ENCODE measurements at regions not wholly inside any gene's neighbourhood (a gene's known extent, or its start where the extent isn't known, plus 50 kb on each side); places are given as distances from the start of the nearest gene placed in this dataset.
A peak's percentile ranks its signal among the peaks of the same experiment; 100 is the strongest.

- no peak for ATAC-seq (ENCODE audit: low FRiP score in 2 of 2)
- TF ChIP-seq POLR2AphosphoS5 (IDR thresholded peaks at IDR 0.05) (no peak), POLR2A (IDR thresholded peaks at IDR 0.05) (no peak), EP300 (IDR thresholded peaks at IDR 0.05) (no peak)
- TF ChIP-seq, protein P1, sequence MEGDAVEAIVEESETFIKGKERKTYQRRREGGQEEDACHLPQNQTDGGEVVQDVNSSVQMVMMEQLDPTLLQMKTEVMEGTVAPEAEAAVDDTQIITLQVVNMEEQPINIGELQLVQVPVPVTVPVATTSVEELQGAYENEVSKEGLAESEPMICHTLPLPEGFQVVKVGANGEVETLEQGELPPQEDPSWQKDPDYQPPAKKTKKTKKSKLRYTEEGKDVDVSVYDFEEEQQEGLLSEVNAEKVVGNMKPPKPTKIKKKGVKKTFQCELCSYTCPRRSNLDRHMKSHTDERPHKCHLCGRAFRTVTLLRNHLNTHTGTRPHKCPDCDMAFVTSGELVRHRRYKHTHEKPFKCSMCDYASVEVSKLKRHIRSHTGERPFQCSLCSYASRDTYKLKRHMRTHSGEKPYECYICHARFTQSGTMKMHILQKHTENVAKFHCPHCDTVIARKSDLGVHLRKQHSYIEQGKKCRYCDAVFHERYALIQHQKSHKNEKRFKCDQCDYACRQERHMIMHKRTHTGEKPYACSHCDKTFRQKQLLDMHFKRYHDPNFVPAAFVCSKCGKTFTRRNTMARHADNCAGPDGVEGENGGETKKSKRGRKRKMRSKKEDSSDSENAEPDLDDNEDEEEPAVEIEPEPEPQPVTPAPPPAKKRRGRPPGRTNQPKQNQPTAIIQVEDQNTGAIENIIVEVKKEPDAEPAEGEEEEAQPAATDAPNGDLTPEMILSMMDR (IDR thresholded peaks at IDR 0.05): no peak
- Histone ChIP-seq H3K9me3 (no peaks in the 10 kb centered on the region), H3K4me1 (no peaks in the 10 kb centered on the region), H3K36me3 (no peaks in the 10 kb centered on the region), H3K27me3 (no peaks in the 10 kb centered on the region), H3K4me3 (no peak overlapping the region), H3K27ac (no peak overlapping the region)
- no peak for DNase-seq
- WGBS, 2 donors: 87 to 90% methylated on average over 10 of the region's 10 CpGs
These were observed 130.5 kb upstream of the ANKRD30A start for GRCh38 chr10:36994886-36995285.

GRCh38 chr10:36989233-36989632 lies 136.2 kb upstream of the ANKRD30A start:
- TF ChIP-seq POLR2A (IDR thresholded peaks at IDR 0.05) (no peak), POLR2AphosphoS5 (IDR thresholded peaks at IDR 0.05) (no peak), EP300 (IDR thresholded peaks at IDR 0.05) (no peak)
- TF ChIP-seq, protein P1 (IDR thresholded peaks at IDR 0.05): no peak
- Histone ChIP-seq H3K27ac (no peak overlapping the region), H3K4me1 (no peaks in the 10 kb centered on the region), H3K9me3 (peaks cover 0 to 7% (median 0%) of the 10 kb centered on the region in 4 donors), H3K36me3 (no peaks in the 10 kb centered on the region), H3K4me3 (no peak overlapping the region), H3K27me3 (no peaks in the 10 kb centered on the region)
- WGBS, 2 donors: 94 to 100% methylated on average over 5 to 12 of the region's 12 CpGs
- ATAC-seq (ENCODE audit: low FRiP score in 2 of 2) (no peak), DNase-seq (peak in 1 of 2 donors; percentile 66)

DNA sequence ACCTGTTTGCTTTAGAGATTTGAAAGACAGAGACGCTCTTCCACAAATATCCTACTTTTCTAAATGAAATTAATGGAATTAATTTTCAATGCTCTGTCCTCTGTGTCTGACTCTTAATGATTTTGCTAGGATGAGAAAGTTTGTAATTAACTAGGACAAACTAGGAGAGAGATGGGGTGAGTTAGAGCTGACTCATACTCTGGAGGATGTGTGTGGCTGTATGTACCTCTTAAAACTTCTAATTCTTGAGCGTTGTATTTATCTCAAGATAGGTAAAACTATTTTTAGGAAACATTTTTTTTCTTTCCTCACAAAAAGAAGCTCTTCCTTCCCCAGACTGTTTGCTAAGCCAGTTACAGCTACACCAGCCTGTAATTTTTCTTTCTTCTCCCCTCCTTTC lies 178.8 kb upstream of the ANKRD30A start:
- no peak for TF ChIP-seq EP300 (IDR thresholded peaks at IDR 0.05)
- no peak for TF ChIP-seq POLR2A (IDR thresholded peaks at IDR 0.05)
- no peak for TF ChIP-seq POLR2AphosphoS5 (IDR thresholded peaks at IDR 0.05)
- TF ChIP-seq, protein P1 (IDR thresholded peaks at IDR 0.05): no peak
- WGBS, 2 donors: 69 to 71% methylated on average over 2 of the region's 2 CpGs

GRCh38 chr10:36943544-36943943 lies 181.9 kb upstream of the ANKRD30A start:
- DNase-seq (peak in 1 of 2 donors; percentile 25), ATAC-seq (ENCODE audit: low FRiP score in 2 of 2) (no peak)
- Histone ChIP-seq H3K9me3 (no peaks in the 10 kb centered on the region), H3K27ac (no peak overlapping the region), H3K36me3 (no peaks in the 10 kb centered on the region), H3K4me1 (no peaks in the 10 kb centered on the region), H3K27me3 (no peaks in the 10 kb centered on the region), H3K4me3 (no peak overlapping the region)
- WGBS, 2 donors: 61 to 66% methylated on average over 6 to 12 of the region's 12 CpGs
- no peak for TF ChIP-seq POLR2A (IDR thresholded peaks at IDR 0.05)
- TF ChIP-seq EP300 (IDR thresholded peaks at IDR 0.05): no peak
- no peak for TF ChIP-seq POLR2AphosphoS5 (IDR thresholded peaks at IDR 0.05)
- TF ChIP-seq, protein P1 (IDR thresholded peaks at IDR 0.05): no peak

More for the DNA sequence above, 178.8 kb upstream of the ANKRD30A start:
- ATAC-seq (ENCODE audit: low FRiP score in 2 of 2) (no peak), DNase-seq (no peak)
- no peak overlapping the region for H3K27ac ChIP-seq
- no peaks in the 10 kb centered on the region for H3K4me1 ChIP-seq
- H3K27me3 ChIP-seq: no peaks in the 10 kb centered on the region
- H3K9me3 ChIP-seq: no peaks in the 10 kb centered on the region
- H3K36me3 ChIP-seq: no peaks in the 10 kb centered on the region
- H3K4me3 ChIP-seq: no peak overlapping the region

DNA sequence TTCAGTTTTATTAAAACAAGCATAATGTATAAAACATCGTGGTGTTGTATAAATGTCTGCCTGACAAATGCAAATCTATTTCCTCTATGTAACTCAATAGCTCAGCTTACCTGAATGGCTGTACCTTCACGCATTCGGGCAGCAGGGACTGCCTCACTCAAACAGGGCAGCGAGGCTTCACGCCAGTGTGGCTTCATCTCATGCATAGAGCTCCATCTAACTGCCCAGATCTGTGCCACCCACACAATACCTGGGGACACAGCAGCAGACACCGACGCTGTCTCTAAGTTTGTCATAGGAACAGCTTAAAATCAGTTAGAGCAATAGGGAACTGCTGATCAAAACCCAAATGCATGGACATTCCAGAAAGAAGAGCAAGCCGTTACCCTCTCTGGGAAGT lies 182.8 kb upstream of the ANKRD30A start:
- Histone ChIP-seq H3K27me3 (no peaks in the 10 kb centered on the region), H3K36me3 (no peaks in the 10 kb centered on the region), H3K27ac (no peak overlapping the region), H3K4me3 (no peak overlapping the region), H3K9me3 (no peaks in the 10 kb centered on the region), H3K4me1 (no peaks in the 10 kb centered on the region)
- no peak for DNase-seq
- 79 to 89% methylated on average over 5 to 8 of the region's 8 CpGs for WGBS, 2 donors
- no peak for ATAC-seq (ENCODE audit: low FRiP score in 2 of 2)
- TF ChIP-seq POLR2A (IDR thresholded peaks at IDR 0.05): no peak
- no peak for TF ChIP-seq EP300 (IDR thresholded peaks at IDR 0.05)
- TF ChIP-seq POLR2AphosphoS5 (IDR thresholded peaks at IDR 0.05): no peak
- TF ChIP-seq, protein P1 (IDR thresholded peaks at IDR 0.05): no peak

All from upper lobe of left lung (tissue), 6 donors.